ENCODE measurements at regions not wholly inside any gene's neighbourhood (a gene's known extent, or its start where the extent isn't known, plus 50 kb on each side); places are given as distances from the start of the nearest gene placed in this dataset.
A peak's percentile ranks its signal among the peaks of the same experiment; 100 is the strongest.
"Not testable (repeated sequence)": the region's sequence is repeated elsewhere in the genome, so short reads cannot be mapped to it uniquely, and the experiment has no call there.

DNA sequence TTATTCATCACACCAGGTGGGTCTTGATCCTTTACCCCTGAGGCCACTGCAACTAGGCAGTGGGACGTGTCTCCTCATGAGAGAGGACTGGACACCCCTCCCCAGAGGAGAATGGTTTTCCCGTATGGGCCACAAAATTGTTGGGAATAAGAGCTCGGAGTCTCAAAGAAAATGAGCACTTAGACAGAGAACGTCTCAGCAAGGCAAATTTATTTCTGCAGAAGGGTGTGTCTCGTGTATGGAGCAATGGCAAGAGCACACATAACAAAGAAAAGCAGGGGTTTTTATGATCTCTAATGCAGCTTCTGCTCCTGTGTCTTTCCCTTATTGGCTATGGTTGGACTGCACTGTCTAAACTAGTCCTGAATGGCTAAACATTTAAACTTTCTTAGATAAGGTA, 803.5 kb downstream of the PLOD2 start:
- no peak for DNase-seq

DNA sequence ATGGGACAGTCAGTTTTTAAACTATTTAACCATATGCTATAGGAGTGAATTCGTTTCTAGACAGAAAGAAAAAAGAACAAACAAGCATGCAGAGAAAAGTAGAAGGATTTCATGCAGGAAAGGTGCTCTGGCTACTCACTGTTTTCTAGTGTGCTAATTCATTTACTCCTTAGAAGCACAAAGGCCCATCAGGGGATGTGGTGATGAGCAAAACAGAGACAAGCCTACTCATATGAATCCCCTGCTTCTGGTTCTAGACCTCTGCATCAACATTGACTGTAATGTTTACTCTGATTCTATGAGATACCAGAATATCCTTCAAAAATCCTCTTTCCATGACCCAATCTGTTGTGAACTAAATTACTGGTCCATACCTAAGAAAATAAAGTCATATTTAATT, 801.9 kb downstream of the PLOD2 start:
- DNase-seq, result no peak

DNA sequence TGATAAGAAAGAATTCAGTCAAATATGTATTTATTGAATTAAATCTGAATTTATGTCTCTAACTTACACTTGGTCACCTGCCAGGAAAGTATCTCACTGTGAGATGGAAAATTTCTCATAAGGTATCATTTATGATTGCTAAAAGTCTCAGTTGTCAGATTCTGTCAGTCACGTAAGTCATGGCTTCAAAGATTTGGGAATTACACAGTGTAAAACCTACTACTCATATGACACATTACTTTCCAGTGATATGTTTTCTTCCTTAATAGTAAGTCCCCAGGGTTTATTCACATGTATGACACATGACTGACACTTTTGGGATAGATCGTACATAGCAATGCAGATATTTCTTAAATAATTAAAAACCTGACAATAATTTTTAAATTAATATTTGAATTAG, 792.2 kb downstream of the PLOD2 start:
- DNase-seq, result no peak

DNA sequence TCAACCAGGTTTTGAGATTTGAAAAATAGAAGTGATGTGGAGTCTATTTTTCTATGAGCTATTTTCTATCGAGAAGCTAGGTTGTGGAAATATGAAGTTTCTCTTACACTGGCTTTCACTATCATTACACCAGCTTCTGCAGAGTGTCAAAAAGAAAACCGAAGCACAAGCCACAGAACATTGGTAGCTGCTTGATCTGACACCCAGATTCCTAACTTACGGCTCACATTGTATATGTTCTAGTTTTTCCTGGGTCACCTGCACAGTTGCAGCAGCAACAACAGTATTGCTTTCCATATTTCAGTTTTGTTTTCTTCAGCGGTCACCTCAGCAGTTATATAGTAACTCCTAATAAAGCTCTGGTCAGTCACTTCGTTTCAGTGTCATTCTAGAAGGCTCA, 790.1 kb downstream of the PLOD2 start:
- DNase-seq, result no peak

DNA sequence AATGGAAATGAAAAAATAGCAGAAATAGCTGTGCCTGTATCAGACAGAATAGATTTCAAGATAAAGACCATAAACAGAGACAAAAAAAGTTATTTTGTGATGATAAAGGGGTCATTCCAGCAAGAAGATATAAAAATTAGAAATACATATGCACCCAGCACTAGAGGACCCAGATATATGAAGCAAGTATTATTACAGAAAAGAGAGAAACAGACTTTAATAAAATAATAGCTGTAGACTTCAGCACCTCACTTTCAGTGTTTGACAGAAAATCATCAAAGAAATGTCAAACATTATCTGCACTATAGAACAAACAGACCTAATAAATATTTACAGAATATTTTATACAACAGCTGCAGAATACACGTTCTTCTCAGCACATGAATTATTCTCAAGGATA, 783.7 kb downstream of the PLOD2 start:
- no peak for DNase-seq

DNA sequence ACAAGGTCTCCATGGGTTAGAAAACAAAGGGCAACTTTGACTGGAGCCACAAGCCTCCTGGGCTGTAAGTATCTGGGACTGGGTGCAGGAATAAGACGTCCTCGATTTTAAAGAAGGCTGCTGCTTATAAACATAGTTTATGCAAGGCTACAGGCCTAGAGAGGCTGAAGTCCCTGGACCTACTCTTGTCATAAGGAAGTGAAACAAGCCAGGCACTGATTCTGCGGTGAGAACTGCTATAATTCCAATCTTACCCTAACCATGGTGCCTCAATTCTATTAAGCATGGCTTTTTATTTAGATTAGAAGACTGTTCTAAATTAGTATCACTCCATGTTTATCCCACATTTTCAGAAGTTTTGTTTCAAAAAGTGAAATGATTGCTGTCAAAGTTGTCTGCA, 777.6 kb downstream of the PLOD2 start:
- DNase-seq, result no peak

DNA sequence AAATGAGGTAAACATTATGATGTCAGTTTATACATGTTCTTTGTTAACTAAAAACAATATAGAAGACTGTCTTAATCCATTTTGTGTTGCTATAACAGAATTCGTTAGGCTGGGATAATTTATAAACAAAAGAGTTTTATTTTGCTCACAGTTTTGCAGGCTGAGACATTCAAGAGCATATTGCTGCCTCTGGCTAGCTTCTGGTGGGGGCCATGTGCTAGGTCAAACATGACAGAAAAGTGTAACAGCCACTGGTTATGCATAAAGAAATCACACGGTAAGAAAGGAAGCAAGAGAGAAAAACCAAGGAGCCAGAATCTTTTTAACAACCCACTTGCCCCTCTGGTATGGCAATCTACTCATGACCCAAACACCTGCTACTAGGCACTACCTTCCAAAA, 776.7 kb downstream of the PLOD2 start:
- DNase-seq, result no peak

DNA sequence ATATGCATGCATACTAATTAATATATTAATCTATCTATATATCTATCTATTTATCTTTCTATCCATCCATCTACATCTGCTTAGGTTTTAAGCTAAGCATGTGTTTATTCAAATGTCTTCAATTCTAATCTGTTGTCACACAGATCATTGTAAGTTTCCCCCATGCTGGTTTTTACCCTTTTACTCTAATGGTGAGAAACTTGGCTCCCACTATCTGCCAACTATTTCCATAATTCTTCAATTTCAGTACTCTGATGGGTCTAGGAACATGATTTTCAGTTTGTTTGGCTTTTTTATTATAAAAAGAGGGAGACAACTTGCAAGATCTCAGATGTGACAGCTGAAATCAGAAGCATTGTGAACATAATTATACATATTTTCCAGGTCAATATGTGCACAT, 773.8 kb downstream of the PLOD2 start:
- DNase-seq, result no peak

DNA sequence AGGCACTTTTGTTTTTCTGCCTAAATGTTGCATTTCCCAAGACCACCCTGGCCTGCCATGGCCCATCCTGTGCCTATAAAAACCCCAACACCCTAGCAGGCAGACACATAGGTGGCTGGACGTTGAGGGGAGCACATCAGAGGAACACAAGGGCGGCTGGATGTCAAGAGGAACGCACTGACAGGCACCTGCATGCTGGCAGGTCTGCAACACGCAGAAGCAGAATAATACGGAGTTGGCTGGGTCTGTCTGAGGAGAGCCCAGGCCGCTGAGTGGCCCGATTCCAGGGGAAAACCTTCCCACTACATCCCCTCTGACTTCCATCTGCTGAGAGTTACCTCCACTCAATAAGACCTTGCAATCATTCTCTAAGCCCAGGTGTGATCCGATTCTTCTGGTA, 765.6 kb downstream of the PLOD2 start:
- DNase-seq, result no peak

DNA sequence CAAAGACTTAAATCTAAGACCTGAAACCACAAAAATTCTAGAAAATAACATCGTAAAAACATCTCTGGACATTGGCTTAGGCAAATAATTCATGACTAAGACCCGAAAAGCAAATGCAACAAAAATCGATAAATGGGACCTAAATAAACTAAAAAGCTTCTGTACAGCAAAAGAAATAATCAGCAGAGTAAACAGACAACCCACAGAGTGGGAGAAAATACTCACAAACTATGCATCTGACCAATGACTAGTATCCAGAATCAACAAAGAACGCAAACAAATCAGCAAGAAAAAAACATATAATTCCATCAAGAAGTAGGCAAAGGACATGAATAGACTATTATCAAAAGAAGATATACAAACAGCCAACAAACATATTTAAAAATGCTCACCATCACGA, 749.4 kb downstream of the PLOD2 start:
- no peak for DNase-seq

DNA sequence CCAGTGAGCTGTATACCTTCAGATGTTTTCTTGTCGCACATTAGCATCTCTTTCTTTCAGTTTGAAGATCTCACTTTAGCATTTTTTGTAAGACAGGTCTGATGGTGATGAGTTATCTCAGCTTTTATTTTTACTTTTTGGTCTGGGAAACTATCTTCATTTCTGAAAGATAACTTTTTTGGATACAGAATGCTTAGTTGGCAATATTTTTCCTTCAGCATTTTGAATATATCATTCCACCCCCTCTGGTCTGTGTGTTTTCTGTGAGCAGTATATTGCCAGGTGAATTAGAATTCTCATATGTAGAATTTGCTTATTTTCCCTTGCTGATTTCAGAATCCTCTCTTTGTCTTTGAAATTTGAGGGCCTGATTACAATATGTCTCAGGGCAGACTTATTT, 743.3 kb downstream of the PLOD2 start:
- no peak for DNase-seq

DNA sequence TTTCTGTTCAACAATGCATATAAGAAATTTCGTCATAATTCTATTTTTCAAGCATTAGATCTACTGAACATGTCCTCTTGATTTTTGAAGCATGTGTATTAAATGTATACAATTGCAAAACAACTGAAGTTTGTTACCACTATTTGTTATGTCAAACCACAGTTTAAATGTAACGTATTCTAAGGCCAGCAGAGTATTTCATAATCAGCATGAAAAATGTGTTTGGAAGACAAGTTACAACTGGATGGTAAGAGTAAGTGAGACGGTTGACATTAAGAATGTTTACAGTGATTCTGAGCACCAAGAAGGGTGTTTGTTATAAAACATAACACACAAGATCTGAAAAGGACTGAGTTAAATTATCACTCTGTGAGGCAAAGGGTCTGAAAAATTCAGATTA, 738.4 kb downstream of the PLOD2 start:
- DNase-seq, result no peak

DNA sequence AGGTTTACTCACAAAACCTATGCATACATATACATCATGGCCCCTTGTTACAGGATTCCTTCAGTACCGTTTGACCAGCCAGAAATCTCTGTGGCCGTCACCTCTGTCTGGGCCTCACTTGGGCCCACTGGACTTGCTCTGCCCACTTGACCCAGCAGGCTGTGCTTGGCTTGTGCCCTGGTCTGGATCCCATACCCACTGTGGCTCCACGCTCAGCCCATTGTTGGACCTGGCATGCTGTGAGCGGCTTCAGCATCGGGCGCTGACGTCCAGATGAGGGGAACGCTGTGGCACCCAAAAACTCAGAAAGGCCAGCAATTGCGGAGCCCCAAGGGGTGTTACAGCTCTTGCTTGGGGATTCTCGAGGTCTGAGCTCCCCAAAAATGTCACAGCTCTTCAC, 733.6 kb downstream of the PLOD2 start:
- DNase-seq, result no peak

DNA sequence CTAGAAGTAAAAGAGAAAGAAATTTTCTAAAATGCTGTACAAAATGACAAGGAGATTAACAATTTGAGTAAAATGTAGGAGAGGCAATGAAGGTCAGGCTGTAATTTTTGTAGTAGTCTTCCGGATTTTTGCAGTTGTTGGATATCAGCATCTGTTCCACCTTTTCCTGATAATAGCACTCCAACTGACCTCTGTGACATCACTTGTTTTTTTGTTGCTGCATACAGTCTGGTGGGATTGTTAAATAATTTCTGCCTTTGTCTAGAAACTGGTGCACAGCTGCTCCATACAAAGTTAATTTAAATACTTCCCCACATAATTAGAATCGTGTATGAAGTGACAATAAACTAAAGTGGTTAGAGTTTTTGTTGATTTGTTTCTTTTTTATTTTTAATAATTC, 731.4 kb downstream of the PLOD2 start:
- peak; percentile 7 for DNase-seq

DNA sequence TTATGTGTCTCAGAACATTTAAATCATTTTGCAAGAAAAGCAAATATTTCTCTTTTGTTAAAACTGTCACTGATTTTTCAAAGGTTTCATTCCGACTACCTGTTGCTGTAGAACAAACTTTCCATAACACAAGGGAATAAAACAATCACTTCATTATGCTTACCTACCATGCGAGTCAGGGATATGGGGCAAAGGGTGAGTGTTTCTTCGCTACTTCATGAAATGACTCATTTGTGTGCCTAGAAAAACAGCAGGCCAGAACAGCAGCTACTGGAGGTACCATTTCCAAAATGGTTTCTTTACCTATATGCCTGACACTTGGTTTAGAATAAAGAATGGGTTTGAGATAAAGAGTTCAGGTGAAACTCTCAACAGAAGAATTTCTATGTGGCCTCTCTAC, 712.5 kb downstream of the PLOD2 start:
- no peak for DNase-seq

DNA sequence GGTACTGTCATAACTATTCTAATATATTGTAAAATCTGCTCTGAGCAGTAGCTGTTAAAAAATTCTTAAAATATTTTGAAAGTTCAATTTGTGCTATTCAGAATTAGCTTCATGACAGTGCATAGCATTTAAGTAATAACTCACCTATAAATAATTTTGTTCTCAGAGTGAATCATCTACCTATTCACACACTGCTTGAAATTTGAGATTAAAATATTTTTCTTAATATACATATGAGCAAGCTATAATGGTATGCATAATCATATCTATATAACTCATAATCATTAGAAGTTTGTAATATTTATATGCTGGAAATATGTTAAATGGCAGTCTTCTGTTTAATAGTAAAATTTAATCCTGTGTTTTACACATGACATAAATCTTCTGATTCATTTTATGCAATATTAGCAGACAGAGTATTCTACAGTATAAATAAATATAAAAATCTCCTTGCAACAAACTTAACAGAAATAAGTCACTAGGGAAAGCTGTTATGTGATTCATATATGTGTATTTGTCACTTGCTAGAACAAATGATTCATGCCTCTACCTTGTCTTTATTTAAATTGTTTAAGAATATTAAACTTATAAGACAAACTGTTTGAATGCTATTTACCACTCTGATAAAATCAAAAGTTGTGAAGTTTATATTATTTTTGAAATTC, 710.8 kb downstream of the PLOD2 start:
- DNase-seq, result no peak

DNA sequence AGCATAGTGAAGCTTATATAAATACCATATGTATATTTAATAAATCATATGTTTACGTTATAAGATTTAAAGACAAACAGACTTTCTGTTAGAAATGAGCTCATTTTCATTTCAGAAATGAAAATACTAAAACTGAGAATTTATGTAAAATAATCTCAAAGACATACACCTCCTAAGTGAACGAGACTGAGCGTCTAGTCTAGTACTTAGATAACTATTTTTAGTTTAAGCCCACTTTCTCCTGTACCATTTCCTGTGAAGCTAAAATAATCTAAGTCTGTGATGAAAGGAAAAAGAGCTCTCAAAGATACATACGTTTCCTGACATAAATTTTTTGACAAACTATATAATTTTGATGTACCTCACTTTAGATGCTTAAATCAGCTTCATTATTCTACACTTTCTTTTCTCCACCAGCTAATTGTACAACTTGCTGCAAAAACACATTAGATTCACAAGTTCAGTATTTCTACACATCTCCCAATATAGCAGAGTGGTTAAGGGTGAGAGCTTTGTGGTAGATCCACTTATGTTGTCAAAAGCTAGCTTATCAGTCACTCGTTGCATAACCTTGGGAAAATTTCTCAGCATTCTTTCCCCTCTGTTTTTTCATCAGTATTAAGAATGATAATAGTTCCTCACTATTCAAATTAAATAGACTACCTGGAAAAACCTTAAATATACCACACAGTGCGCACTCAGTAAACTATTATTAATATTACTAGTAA, 703.0 kb downstream of the PLOD2 start:
- no peak for DNase-seq

DNA sequence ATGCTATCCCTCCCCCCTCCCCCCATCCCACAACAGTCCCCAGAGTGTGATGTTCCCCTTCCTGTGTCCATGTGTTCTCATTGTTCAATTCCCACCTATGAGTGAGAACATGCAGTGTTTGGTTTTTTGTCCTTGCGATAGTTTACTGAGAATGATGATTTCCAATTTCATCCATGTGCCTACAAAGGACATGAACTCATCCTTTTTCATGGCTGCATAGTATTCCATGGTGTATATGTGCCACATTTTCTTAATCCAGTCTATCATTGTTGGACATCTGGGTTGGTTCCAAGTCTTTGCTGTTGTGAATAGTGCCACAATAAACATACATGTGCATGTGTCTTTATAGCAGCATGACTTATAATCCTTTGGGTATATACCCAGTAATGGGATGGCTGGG, 701.3 kb downstream of the PLOD2 start:
- DNase-seq, result not testable (repeated sequence)

DNA sequence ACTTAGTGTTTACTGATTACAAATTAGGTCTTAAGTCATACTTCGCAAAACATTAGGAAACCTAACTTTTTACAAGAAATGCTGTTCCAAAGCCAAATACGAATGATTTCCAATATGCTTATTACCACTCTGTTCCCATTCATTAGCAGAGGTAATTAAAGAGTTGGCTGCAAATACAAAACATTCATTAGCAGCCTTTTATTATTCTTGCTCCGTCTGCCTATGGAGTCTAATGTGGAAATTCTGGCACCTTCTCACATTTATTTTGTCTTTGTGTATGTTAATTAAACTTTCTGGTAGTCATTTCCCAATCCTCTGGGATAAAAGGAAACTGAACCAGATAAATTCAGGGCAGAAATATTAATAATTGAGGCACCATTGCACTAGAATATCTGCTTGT, 689.0 kb downstream of the PLOD2 start:
- peak; percentile 5 for DNase-seq

DNA sequence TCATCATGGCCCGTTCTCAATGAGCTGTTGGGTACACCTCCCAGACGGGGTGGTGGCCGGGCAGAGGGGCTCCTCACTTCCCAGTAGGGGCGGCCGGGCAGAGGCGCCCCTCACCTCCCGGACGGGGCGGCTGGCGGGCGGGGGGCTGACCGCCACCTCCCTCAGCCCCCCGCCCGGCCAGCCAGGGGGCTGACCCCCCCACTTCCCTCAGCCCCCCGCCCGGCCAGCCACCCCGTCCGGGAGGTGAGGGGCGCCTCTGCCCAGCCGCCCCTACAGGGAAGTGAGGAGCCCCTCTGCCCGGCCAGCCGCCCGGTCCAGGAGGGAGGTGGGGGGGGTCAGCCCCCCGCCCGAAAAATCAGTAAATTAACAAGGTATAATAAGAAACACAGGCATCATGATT, 678.2 kb downstream of the PLOD2 start:
- not testable (repeated sequence) for DNase-seq

DNA sequence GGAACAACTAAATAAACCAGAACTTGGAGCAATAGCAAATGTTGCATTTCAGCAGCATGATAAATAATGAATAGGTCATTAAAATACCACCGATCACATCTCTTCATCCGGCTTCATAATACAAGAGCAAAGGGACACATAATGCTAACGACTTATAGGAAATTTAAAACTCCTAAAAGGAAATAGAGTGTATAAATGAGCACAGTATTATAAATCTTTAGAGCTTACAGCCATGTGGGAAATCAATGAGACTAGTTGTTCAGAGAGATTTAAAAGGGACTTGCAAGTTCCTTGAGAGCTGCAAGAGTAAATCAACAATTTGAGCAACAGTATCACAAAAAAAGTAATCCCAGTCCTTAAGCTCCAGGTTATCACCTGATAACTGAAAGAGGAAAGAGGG, 677.0 kb downstream of the PLOD2 start:
- no peak for DNase-seq

DNA sequence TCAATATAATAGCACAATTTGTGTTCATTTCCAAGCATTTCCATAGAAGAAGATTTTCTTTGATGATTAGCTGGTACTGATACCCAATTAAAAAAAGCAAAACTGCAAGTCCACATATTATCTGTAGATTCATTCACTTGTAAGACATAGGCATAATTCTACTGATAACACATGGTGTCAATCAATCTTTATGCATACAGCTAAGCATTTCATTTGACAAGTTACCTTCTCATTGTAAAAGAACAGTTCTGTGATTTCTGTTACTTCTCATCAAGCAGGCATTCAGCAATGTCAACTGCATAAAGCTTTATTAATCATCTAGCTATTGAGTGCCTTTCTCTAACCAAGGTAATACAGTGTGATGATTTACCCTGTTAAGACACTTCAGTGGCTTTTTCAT, 672.0 kb downstream of the PLOD2 start:
- DNase-seq, result no peak

DNA sequence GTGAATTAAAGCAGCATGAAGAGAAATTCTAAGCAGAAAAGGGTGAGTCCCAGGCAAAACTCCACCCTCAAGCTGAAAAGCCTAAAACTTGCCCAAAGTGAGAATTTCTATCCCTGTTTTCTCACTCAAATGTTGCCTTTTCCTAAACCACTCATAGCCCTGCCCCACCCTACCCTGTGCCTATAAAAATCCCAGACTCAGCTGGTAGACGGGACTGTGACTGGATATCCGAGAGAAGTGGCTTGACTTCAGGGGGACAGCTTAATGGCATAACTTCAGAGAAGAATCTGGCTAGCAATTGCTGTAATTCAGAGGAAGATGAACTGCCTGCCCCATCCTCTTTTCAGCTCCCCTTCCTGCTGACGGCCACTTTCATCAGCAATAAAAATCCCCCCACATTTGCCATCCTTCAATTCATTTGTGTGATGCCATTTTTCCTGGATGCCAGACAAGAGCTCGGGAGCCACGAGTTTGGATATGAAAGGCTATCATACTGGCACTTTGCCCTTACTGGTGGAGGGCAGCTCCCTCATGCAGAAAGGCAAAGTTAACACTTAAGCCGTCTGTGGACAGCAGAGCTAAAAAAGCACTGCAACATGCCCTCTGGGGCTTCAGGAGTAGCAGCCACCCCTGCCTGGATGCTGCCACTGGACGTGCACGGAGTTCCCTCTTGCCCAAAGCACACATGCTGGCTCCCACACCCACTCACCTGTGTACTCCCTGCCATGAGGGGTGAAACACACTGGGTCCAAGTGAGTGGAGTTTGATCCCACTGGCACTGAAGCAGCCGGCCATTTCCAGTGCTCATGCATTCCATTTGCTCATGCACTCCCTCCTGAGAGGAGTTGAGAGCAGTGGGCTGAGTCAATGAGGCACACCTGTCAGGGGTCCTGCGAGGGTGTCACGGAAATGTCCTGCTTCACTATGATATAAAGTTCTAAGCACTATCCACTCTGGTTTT, 670.6 kb downstream of the PLOD2 start:
- DNase-seq, result no peak

DNA sequence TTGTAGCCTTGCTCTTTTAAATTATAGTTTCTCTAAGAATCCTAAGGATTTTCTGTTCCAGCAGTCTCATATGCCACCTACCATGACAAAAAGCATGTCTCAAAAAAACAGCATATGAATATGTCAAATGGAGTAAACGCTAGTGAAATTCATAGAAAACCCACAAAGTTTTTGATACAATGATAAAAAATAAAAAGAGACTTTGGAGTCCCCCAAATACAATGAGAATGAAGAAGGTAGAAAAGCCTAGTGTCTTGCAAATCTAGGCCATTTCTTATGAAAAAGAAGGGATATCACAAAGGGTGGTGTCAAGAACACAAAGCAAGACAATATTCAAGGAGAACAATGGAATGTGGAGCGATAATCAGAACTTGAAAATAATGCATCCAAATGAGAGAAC, 668.5 kb downstream of the PLOD2 start:
- DNase-seq, result no peak
